GM23338 (cell line): ENCODE measurements at regions not wholly inside any gene's neighbourhood (a gene's known extent, or its start where the extent isn't known, plus 50 kb on each side); places are given as distances from the start of the nearest gene placed in this dataset.

Experiments used
- ATAC-seq: fragments of 200-7000 bp; cut with Tn5 transposase; 3 replicates; pipeline ENCODE4 v1.9.1; 2020
- DNase-seq: peaks from one replicate; pipeline ENCODE4 v3.0.0-alpha.2; 2015; ENCODE audit warnings: low spot score
- H2AFZ ChIP-seq: fragments of 200-600 bp; sonication (generic); 2 replicates; pipeline ENCODE4 v1.8.0; 2016; ENCODE audit warnings: antibody characterized with exemption, mild to moderate bottlenecking, moderate library complexity
- H3F3A ChIP-seq: fragments of 200-600 bp; sonication (generic); replicated peaks from 2 replicates; pipeline ENCODE4 v1.8.0; 2017; ENCODE audit warnings: antibody characterized with exemption, mixed run types, low read depth
- H3K27ac ChIP-seq: fragments of 200-600 bp; sonication (generic); 2 replicates; pipeline ENCODE4 v1.6.1; 2016; ENCODE audit warnings: low read depth
- H3K27me3 ChIP-seq: fragments of 200-600 bp; sonication (generic); 2 replicates; pipeline ENCODE4 v1.8.0; 2016; ENCODE audit warnings: mild to moderate bottlenecking, mixed run types, moderate library complexity; ENCODE audit not compliant: insufficient read depth
- H3K36me3 ChIP-seq: fragments of 200-600 bp; sonication (generic); 2 replicates; pipeline ENCODE4 v1.8.0; 2016; ENCODE audit warnings: mild to moderate bottlenecking; ENCODE audit not compliant: insufficient read depth
- H3K4me1 ChIP-seq: fragments of 200-600 bp; sonication (generic); 2 replicates; pipeline ENCODE4 v1.8.0; 2016; ENCODE audit warnings: mild to moderate bottlenecking, moderate library complexity; ENCODE audit not compliant: insufficient read depth
- H3K4me2 ChIP-seq: fragments of 200-600 bp; sonication (generic); 2 replicates; pipeline ENCODE4 v1.7.1; 2017; ENCODE audit warnings: mixed run types
- H3K4me3 ChIP-seq: fragments of 200-600 bp; sonication (generic); 2 replicates; pipeline ENCODE4 v1.6.1; 2016; ENCODE audit warnings: mixed run types
- H3K79me2 ChIP-seq: fragments of 200-600 bp; sonication (generic); replicated peaks from 2 replicates; pipeline ENCODE4 v1.8.0; 2017; ENCODE audit warnings: mild to moderate bottlenecking; ENCODE audit not compliant: insufficient read depth
- H3K9me2 ChIP-seq: fragments of 200-600 bp; sonication (generic); 2 replicates; pipeline ENCODE4 v1.8.0; 2017; ENCODE audit not compliant: insufficient read depth
- H4K20me1 ChIP-seq: fragments of 200-600 bp; sonication (generic); replicated peaks from 2 replicates; pipeline ENCODE4 v1.8.0; 2017; ENCODE audit warnings: mild to moderate bottlenecking; ENCODE audit not compliant: insufficient read depth
- H3K27ac Mint-ChIP-seq: 2 replicates; pipeline ENCODE4 v1.8.0; 2020; ENCODE audit warnings: inconsistent platforms, mild to moderate bottlenecking, moderate library complexity, mixed read lengths
- H3K27me3 Mint-ChIP-seq: 3 replicates; pipeline ENCODE4 v1.8.0; 2022; ENCODE audit warnings: low read depth, mild to moderate bottlenecking, moderate library complexity, mixed read lengths, inconsistent platforms; ENCODE audit not compliant: insufficient read depth, poor library complexity
- H3K36me3 Mint-ChIP-seq: 3 replicates; pipeline ENCODE4 v1.8.0; 2021; ENCODE audit warnings: low read depth, mild to moderate bottlenecking, inconsistent platforms, moderate library complexity, mixed read lengths
- H3K4me1 Mint-ChIP-seq: 3 replicates; pipeline ENCODE4 v1.8.0; 2020; ENCODE audit warnings: mild to moderate bottlenecking, inconsistent platforms, mixed read lengths
- H3K4me3 Mint-ChIP-seq: 3 replicates; pipeline ENCODE4 v1.8.0; 2021; ENCODE audit warnings: moderate library complexity, mild to moderate bottlenecking, inconsistent platforms, mixed read lengths
- H3K9me3 Mint-ChIP-seq: 3 replicates; pipeline ENCODE4 v1.8.0; 2020; ENCODE audit warnings: moderate library complexity, mild to moderate bottlenecking, inconsistent platforms, mixed read lengths
- CREB1 ChIP-seq: fragments of 250-450 bp; sonication (Bioruptor Pico); IDR thresholded peaks from 2 replicates; pipeline ENCODE4 v1.5.0; 2020; ENCODE audit warnings: low read depth, mild to moderate bottlenecking, moderate library complexity
- ETS1 ChIP-seq: IDR thresholded peaks from 2 replicates; pipeline ENCODE4 v1.6.1; 2016; ENCODE audit warnings: antibody characterized with exemption
- EZH2 ChIP-seq: fragments of 200-600 bp; sonication (generic); IDR thresholded peaks from one replicate; pipeline ENCODE4 v1.8.0; 2017; ENCODE audit warnings: antibody characterized with exemption, mild to moderate bottlenecking, low read depth; ENCODE audit not compliant: unreplicated experiment
- EZH2phosphoT487 ChIP-seq: fragments of 200-600 bp; sonication (generic); IDR thresholded peaks from one replicate; pipeline ENCODE4 v1.8.1; 2018; ENCODE audit warnings: antibody characterized with exemption; ENCODE audit not compliant: unreplicated experiment
- JUNB ChIP-seq: IDR thresholded peaks from one replicate; pipeline ENCODE4 v1.6.1; 2016; ENCODE audit warnings: antibody characterized with exemption; ENCODE audit not compliant: unreplicated experiment
- NANOG ChIP-seq: IDR thresholded peaks from 2 replicates; pipeline ENCODE4 v1.6.1; 2016; ENCODE audit warnings: antibody characterized with exemption, borderline replicate concordance
- POLR2AphosphoS5 ChIP-seq: IDR thresholded peaks from 2 replicates; pipeline ENCODE4 v1.6.1; 2016; ENCODE audit warnings: antibody characterized with exemption, low read depth
- STAT1 ChIP-seq: IDR thresholded peaks from one replicate; pipeline ENCODE4 v1.6.1; 2016; ENCODE audit warnings: antibody characterized with exemption; ENCODE audit not compliant: unreplicated experiment
- ZNF114 ChIP-seq: fragments of 250-450 bp; sonication (Bioruptor Pico); IDR thresholded peaks from 2 replicates; pipeline ENCODE4 v1.5.0; 2020; ENCODE audit warnings: mild to moderate bottlenecking, moderate library complexity
- ZNF331 ChIP-seq: fragments of 250-450 bp; sonication (Bioruptor Pico); IDR thresholded peaks from 2 replicates; pipeline ENCODE4 v1.5.0; 2020; ENCODE audit warnings: low read depth, mild to moderate bottlenecking, moderate library complexity
- TF ChIP-seq, protein P1 (sequence below): IDR thresholded peaks from one replicate; pipeline ENCODE4 v1.6.1; 2018; ENCODE audit warnings: antibody characterized with exemption; ENCODE audit not compliant: unreplicated experiment
- TF ChIP-seq, protein P2 (sequence below): fragments of 250-450 bp; sonication (Bioruptor Pico); IDR thresholded peaks from 2 replicates; pipeline ENCODE4 v1.5.0; 2020; ENCODE audit warnings: mild to moderate bottlenecking, moderate library complexity

- H3K36me3 ChIP-seq = no peaks in the 10 kb centered on the region
- H4K20me1 ChIP-seq = no peaks in the 10 kb centered on the region; the same call in 1 of the 2 replicates
- no peaks in the 10 kb centered on the region for H3F3A ChIP-seq
- TF ChIP-seq POLR2AphosphoS5 (no peak), STAT1 (no peak), NANOG (no peak), EZH2 (no peak), CREB1 (CRISPR knock-in tag) (no peak), ETS1 (no peak), JUNB (no peak), ZNF331 (no peak)
- TF ChIP-seq, protein P1, sequence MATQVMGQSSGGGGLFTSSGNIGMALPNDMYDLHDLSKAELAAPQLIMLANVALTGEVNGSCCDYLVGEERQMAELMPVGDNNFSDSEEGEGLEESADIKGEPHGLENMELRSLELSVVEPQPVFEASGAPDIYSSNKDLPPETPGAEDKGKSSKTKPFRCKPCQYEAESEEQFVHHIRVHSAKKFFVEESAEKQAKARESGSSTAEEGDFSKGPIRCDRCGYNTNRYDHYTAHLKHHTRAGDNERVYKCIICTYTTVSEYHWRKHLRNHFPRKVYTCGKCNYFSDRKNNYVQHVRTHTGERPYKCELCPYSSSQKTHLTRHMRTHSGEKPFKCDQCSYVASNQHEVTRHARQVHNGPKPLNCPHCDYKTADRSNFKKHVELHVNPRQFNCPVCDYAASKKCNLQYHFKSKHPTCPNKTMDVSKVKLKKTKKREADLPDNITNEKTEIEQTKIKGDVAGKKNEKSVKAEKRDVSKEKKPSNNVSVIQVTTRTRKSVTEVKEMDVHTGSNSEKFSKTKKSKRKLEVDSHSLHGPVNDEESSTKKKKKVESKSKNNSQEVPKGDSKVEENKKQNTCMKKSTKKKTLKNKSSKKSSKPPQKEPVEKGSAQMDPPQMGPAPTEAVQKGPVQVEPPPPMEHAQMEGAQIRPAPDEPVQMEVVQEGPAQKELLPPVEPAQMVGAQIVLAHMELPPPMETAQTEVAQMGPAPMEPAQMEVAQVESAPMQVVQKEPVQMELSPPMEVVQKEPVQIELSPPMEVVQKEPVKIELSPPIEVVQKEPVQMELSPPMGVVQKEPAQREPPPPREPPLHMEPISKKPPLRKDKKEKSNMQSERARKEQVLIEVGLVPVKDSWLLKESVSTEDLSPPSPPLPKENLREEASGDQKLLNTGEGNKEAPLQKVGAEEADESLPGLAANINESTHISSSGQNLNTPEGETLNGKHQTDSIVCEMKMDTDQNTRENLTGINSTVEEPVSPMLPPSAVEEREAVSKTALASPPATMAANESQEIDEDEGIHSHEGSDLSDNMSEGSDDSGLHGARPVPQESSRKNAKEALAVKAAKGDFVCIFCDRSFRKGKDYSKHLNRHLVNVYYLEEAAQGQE = no peak
- H3K79me2 ChIP-seq = no peaks in the 10 kb centered on the region
- H3K9me3 Mint-ChIP-seq = no peaks in the 10 kb centered on the region
- DNase-seq (no peak), ATAC-seq (no peak)
- no peak overlapping the region for H3K4me3 Mint-ChIP-seq
- H3K27ac Mint-ChIP-seq = no peak overlapping the region
- no peak overlapping the region for H3K27ac ChIP-seq
- H2AFZ ChIP-seq = no peak overlapping the region
- H3K27me3 ChIP-seq = no peaks in the 10 kb centered on the region
- H3K27me3 Mint-ChIP-seq = no peaks in the 10 kb centered on the region
- H3K36me3 Mint-ChIP-seq = no peaks in the 10 kb centered on the region
- H3K9me2 ChIP-seq = peaks cover 6% of the 10 kb centered on the region; the same call in 1 of the 2 replicates
- H3K4me2 ChIP-seq = no peak overlapping the region
- H3K4me1 ChIP-seq = peaks cover 13% of the 10 kb centered on the region
- peaks cover 5% of the 10 kb centered on the region; the same call in 1 of the 3 replicates for H3K4me1 Mint-ChIP-seq
- H3K4me3 ChIP-seq = no peak overlapping the region
Observed at GRCh38 chr3:67976663-67977062, 322.3 kb upstream of the SUCLG2 start.

- Mint-ChIP-seq H3K9me3 (no peaks in the 10 kb centered on the region), H3K27ac (no peak overlapping the region), H3K27me3 (peaks cover 2% of the 10 kb centered on the region), H3K36me3 (no peaks in the 10 kb centered on the region), H3K4me1 (no peaks in the 10 kb centered on the region), H3K4me3 (no peak overlapping the region)
- Histone ChIP-seq H3K4me3 (no peak overlapping the region), H3K36me3 (no peaks in the 10 kb centered on the region), H3K79me2 (no peaks in the 10 kb centered on the region), H4K20me1 (no peaks in the 10 kb centered on the region), H3K9me2 (no peaks in the 10 kb centered on the region), H2AFZ (no peak overlapping the region), H3K4me1 (no peaks in the 10 kb centered on the region), H3K4me2 (no peak overlapping the region), H3F3A (no peaks in the 10 kb centered on the region), H3K27me3 (no peaks in the 10 kb centered on the region), H3K27ac (no peak overlapping the region)
- DNase-seq (no peak), ATAC-seq (no peak)
- TF ChIP-seq, protein P2, sequence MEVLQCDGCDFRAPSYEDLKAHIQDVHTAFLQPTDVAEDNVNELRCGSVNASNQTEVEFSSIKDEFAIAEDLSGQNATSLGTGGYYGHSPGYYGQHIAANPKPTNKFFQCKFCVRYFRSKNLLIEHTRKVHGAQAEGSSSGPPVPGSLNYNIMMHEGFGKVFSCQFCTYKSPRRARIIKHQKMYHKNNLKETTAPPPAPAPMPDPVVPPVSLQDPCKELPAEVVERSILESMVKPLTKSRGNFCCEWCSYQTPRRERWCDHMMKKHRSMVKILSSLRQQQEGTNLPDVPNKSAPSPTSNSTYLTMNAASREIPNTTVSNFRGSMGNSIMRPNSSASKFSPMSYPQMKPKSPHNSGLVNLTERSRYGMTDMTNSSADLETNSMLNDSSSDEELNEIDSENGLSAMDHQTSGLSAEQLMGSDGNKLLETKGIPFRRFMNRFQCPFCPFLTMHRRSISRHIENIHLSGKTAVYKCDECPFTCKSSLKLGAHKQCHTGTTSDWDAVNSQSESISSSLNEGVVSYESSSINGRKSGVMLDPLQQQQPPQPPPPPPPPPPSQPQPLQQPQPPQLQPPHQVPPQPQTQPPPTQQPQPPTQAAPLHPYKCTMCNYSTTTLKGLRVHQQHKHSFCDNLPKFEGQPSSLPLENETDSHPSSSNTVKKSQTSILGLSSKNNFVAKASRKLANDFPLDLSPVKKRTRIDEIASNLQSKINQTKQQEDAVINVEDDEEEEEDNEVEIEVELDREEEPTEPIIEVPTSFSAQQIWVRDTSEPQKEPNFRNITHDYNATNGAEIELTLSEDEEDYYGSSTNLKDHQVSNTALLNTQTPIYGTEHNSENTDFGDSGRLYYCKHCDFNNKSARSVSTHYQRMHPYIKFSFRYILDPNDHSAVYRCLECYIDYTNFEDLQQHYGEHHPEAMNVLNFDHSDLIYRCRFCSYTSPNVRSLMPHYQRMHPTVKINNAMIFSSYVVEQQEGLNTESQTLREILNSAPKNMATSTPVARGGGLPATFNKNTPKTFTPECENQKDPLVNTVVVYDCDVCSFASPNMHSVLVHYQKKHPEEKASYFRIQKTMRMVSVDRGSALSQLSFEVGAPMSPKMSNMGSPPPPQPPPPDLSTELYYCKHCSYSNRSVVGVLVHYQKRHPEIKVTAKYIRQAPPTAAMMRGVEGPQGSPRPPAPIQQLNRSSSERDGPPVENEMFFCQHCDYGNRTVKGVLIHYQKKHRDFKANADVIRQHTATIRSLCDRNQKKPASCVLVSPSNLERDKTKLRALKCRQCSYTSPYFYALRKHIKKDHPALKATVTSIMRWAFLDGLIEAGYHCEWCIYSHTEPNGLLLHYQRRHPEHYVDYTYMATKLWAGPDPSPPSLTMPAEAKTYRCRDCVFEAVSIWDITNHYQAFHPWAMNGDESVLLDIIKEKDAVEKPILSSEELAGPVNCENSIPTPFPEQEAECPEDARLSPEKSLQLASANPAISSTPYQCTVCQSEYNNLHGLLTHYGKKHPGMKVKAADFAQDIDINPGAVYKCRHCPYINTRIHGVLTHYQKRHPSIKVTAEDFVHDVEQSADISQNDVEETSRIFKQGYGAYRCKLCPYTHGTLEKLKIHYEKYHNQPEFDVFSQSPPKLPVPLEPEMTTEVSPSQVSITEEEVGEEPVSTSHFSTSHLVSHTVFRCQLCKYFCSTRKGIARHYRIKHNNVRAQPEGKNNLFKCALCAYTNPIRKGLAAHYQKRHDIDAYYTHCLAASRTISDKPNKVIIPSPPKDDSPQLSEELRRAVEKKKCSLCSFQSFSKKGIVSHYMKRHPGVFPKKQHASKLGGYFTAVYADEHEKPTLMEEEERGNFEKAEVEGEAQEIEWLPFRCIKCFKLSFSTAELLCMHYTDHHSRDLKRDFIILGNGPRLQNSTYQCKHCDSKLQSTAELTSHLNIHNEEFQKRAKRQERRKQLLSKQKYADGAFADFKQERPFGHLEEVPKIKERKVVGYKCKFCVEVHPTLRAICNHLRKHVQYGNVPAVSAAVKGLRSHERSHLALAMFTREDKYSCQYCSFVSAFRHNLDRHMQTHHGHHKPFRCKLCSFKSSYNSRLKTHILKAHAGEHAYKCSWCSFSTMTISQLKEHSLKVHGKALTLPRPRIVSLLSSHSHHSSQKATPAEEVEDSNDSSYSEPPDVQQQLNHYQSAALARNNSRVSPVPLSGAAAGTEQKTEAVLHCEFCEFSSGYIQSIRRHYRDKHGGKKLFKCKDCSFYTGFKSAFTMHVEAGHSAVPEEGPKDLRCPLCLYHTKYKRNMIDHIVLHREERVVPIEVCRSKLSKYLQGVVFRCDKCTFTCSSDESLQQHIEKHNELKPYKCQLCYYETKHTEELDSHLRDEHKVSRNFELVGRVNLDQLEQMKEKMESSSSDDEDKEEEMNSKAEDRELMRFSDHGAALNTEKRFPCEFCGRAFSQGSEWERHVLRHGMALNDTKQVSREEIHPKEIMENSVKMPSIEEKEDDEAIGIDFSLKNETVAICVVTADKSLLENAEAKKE (CRISPR knock-in tag) = no peak
- TF ChIP-seq EZH2phosphoT487 = no peak
- TF ChIP-seq STAT1 = no peak
- no peak for TF ChIP-seq ZNF114 (CRISPR knock-in tag)
- no peak for TF ChIP-seq POLR2AphosphoS5
- no peak for TF ChIP-seq EZH2
Observed at GRCh38 chr3:67964596-67964995, 310.2 kb upstream of the SUCLG2 start.
